Testis (tissue), 2 donors: ENCODE measurements at regions not wholly inside any gene's neighbourhood (a gene's known extent, or its start where the extent isn't known, plus 50 kb on each side); places are given as distances from the start of the nearest gene placed in this dataset.

Experiments
- POLR2A ChIP-seq: fragments of 450-650 bp; IDR thresholded peaks from one replicate; pipeline ENCODE4 v1.6.1; 2017; ENCODE audit warnings: antibody characterized with exemption, mild to moderate bottlenecking, moderate library complexity
- TF ChIP-seq, protein P1 (sequence below), 3 experiments: fragments of 450-650 bp in 2 of 3; fragments of 200-600 bp in 1 of 3; sonication (generic) in 1 of 3; IDR thresholded peaks; one replicate each; pipeline ENCODE4 v1.5.1; 2016 to 2019; ENCODE audit warnings: antibody characterized with exemption in 3 of 3, mild to moderate bottlenecking in 2 of 3, moderate library complexity in 1 of 3

DNA sequence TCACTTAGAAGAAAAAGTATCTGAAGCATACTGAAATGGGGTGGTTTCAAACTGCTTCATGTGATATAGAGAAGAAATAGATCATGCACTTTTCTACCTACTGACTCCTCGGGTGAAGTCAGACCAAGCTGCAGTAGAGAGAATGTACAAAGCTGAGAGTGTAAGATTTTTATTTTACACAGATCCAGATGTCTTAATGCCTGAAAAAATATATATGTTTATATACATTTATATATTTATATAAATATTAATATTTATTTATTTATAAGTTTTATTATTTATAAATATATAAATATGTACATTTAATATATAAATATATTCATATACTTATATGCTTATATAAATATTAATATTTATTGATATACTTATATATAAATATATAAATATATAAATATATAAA, 171.9 kb upstream of the SPOCK3 start:
- TF ChIP-seq POLR2A, result no peak
- TF ChIP-seq, protein P1, sequence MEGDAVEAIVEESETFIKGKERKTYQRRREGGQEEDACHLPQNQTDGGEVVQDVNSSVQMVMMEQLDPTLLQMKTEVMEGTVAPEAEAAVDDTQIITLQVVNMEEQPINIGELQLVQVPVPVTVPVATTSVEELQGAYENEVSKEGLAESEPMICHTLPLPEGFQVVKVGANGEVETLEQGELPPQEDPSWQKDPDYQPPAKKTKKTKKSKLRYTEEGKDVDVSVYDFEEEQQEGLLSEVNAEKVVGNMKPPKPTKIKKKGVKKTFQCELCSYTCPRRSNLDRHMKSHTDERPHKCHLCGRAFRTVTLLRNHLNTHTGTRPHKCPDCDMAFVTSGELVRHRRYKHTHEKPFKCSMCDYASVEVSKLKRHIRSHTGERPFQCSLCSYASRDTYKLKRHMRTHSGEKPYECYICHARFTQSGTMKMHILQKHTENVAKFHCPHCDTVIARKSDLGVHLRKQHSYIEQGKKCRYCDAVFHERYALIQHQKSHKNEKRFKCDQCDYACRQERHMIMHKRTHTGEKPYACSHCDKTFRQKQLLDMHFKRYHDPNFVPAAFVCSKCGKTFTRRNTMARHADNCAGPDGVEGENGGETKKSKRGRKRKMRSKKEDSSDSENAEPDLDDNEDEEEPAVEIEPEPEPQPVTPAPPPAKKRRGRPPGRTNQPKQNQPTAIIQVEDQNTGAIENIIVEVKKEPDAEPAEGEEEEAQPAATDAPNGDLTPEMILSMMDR (IDR thresholded peaks at IDR 0.05), result no peak
